Body of pancreas (tissue), 4 donors: ENCODE measurements at regions not wholly inside any gene's neighbourhood (a gene's known extent, or its start where the extent isn't known, plus 50 kb on each side); places are given as distances from the start of the nearest gene placed in this dataset.

Source experiments
- ATAC-seq: fragments of 150-250 bp; one replicate; pipeline ENCODE4 v1.9.1; 2016
- DNase-seq, 4 donors: peaks; one replicate each; pipeline ENCODE4 v3.0.0-alpha.2; 2019
- H3K27ac ChIP-seq, 4 donors: fragments of 200-600 bp; sonication (generic); 1 replicate in 3 of 4; 2 replicates in 1 of 4; pipeline versions ENCODE4 v1.5.1 to v1.6.1; 2016 to 2019; ENCODE audit warnings: mild to moderate bottlenecking in 1 of 4, mixed read lengths in 1 of 4, moderate library complexity in 1 of 4
- H3K27me3 ChIP-seq, 2 donors: fragments of 200-600 bp; sonication (generic); one replicate each; pipeline ENCODE4 v1.6.0; 2016; ENCODE audit warnings: mild to moderate bottlenecking in 1 of 2
- H3K36me3 ChIP-seq, 2 donors: fragments of 200-600 bp; sonication (generic); replicated peaks in 1 of 2; 2 replicates each; pipeline ENCODE4 v1.5.1; 2016; ENCODE audit warnings: low read depth in 2 of 2; ENCODE audit not compliant: insufficient read depth in 1 of 2
- H3K4me1 ChIP-seq: fragments of 200-600 bp; sonication (generic); one replicate; pipeline ENCODE4 v1.6.0; 2016
- H3K4me3 ChIP-seq, 2 donors: fragments of 200-600 bp; sonication (generic); 1 replicate in 1 of 2; 2 replicates in 1 of 2; pipeline ENCODE4 v1.5.1; 2016 to 2019
- H3K9me3 ChIP-seq, 3 donors: fragments of 200-600 bp; sonication (generic); 1 replicate in 2 of 3; 2 replicates in 1 of 3; pipeline ENCODE4 v1.5.1; 2016
- POLR2A ChIP-seq, 3 donors: fragments of 450-650 bp; IDR thresholded peaks; one replicate each; pipeline ENCODE4 v1.6.1; 2016; ENCODE audit warnings: antibody characterized with exemption in 3 of 3, mild to moderate bottlenecking in 2 of 3
- WGBS, 2 donors: methylation state at CpG; one replicate each; pipeline ENCODE4 v1.1.5; 2017; 5-methylcytosine and 5-hydroxymethylcytosine counted together
- intact Hi-C: fragments of 100-400 bp; cut with DNase I; formaldehyde crosslinking; loops from one replicate; pipeline ENCODE4 v1.15.1; 2023
- TF ChIP-seq, protein P1 (sequence below), 7 experiments: fragments of 450-650 bp in 4 of 7; fragments of 200-600 bp in 3 of 7; sonication (generic) in 3 of 7; IDR thresholded peaks; one replicate each; pipeline ENCODE4 v1.5.1; 2016 to 2019; ENCODE audit warnings: antibody characterized with exemption in 7 of 7

DNA sequence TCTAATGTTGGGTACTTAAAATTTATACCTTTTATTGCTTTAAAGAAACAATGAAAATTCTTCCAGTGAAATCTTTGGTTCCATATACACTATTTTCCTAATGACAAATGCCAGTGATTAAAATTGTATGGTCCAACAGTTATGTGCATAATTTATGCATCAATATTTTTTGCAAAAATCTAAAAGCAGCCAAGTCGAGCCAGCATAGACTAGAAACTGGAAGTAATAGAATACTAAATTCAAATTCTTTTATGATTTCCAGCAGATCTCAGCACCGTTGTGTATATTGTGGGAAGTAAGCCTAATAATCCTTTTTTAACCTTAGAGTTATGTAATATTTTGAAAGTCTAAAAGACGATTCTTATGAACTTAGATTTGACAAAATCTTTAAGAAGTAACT is 652.0 kb upstream of the GOLIM4 start:
- Histone ChIP-seq H3K27me3 (no peaks in the 10 kb centered on the region), H3K4me1 (no peaks in the 10 kb centered on the region), H3K27ac (no peak overlapping the region), H3K36me3 (no peaks in the 10 kb centered on the region), H3K4me3 (no peak overlapping the region), H3K9me3 (no peaks in the 10 kb centered on the region)
- DNase-seq (no peak), ATAC-seq (no peak)
- intact Hi-C loops = no loop called here
- 60% methylated on average over 3 of the region's 3 CpGs for WGBS, 2 donors
- TF ChIP-seq POLR2A (IDR thresholded peaks at IDR 0.05) = no peak
- TF ChIP-seq, protein P1, sequence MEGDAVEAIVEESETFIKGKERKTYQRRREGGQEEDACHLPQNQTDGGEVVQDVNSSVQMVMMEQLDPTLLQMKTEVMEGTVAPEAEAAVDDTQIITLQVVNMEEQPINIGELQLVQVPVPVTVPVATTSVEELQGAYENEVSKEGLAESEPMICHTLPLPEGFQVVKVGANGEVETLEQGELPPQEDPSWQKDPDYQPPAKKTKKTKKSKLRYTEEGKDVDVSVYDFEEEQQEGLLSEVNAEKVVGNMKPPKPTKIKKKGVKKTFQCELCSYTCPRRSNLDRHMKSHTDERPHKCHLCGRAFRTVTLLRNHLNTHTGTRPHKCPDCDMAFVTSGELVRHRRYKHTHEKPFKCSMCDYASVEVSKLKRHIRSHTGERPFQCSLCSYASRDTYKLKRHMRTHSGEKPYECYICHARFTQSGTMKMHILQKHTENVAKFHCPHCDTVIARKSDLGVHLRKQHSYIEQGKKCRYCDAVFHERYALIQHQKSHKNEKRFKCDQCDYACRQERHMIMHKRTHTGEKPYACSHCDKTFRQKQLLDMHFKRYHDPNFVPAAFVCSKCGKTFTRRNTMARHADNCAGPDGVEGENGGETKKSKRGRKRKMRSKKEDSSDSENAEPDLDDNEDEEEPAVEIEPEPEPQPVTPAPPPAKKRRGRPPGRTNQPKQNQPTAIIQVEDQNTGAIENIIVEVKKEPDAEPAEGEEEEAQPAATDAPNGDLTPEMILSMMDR (IDR thresholded peaks at IDR 0.05) = no peak

DNA sequence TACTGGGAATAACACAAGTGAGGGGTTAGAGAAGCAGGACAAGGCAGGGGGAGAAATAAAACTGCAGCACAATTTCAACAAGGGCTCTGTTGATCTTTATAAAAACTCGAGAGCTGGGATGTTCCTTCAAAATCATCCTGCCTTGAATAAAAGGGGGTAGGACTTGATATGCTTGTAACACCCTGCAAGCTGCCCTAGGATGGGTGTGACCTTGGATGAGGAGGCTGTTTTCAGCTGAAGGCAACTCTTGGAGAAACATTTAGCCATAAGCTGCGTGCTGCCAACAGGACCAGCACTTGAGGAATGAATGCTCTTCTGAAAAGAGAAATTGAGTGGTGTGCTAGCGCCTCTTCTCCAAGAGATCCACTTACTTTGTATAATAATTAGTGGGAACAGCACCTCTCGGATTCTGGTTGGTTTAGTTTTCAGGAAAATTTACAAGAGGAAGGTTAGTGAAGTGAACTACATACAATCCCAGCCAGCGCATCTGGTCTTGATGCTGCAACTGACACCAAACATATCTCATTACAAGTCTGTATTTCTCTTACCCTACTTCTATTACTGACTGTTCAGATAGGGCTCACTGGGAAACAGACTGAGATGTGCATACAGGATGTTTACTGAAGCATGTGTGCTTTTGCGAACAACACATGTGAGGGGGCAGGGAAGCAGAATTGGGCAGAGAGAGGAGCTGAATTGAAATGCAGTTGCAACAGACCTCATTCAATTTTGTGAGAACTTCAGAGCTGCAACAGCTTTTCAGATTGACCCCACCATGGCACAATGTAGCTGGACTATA is 643.0 kb upstream of the GOLIM4 start:
- 82 to 89% methylated on average over 6 of the region's 6 CpGs for WGBS, 2 donors
- intact Hi-C loops = no loop called here
- no peak overlapping the region for H3K27ac ChIP-seq
- DNase-seq = no peak
- H3K36me3 ChIP-seq = no peaks in the 10 kb centered on the region
- no peaks in the 10 kb centered on the region for H3K27me3 ChIP-seq
- TF ChIP-seq, protein P1 (IDR thresholded peaks at IDR 0.05) = no peak
- TF ChIP-seq POLR2A (IDR thresholded peaks at IDR 0.05) = no peak
- no peak overlapping the region for H3K4me3 ChIP-seq
- no peaks in the 10 kb centered on the region for H3K9me3 ChIP-seq
- H3K4me1 ChIP-seq = peaks cover 9% of the 10 kb centered on the region
- no peak for ATAC-seq

DNA sequence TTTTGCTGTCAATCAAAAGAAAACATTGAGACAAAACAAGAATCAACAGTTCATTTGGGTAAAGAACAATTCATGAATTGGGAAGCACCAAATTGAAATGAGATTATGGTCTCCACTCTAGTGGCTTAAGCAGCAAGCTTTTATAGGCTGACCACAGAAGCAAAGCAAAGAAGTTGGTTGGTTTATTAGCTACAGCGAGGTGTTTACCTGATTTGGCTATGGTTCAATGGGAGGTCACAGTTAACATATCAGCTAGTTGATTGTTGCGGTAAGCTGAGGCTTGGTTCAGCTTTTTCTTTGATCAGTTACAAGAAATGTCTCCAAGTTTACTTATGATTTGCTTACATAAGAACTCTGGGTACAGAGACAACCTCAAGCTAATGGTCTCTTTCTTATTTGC is 640.5 kb upstream of the GOLIM4 start:
- H3K4me3 ChIP-seq = no peak overlapping the region
- ATAC-seq = no peak
- WGBS, 2 donors = 8 to 27% methylated on average over 2 of the region's 2 CpGs
- TF ChIP-seq POLR2A (IDR thresholded peaks at IDR 0.05) = no peak
- TF ChIP-seq, protein P1 (IDR thresholded peaks at IDR 0.05) = no peak
- DNase-seq = no peak
- peaks cover 9% of the 10 kb centered on the region for H3K4me1 ChIP-seq
- H3K36me3 ChIP-seq = no peaks in the 10 kb centered on the region
- H3K27ac ChIP-seq = no peak overlapping the region
- no peaks in the 10 kb centered on the region for H3K9me3 ChIP-seq
- no peaks in the 10 kb centered on the region for H3K27me3 ChIP-seq
- intact Hi-C loops = no loop called here

DNA sequence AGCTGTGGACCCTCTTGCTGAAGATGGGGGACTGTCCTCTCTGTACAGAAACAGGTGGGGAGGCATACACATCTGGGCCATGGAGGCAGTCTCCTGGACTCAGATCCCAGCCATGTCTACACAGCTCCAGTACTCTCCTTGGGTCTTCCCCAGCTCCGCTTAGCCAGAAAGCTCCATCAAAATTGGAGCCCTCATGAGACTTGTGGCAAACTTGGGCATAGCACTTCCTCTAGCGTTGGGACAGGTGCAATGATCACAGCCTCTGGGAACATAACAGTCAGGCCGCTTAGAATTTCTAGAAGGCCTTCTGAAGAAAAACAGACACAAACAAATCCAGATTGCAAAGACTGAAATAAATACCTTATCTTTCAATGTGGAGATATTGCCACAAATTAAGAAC is 634.3 kb upstream of the GOLIM4 start:
- no peak for TF ChIP-seq POLR2A (IDR thresholded peaks at IDR 0.05)
- TF ChIP-seq, protein P1 (IDR thresholded peaks at IDR 0.05) = no peak
- H3K27me3 ChIP-seq = no peaks in the 10 kb centered on the region
- no peak overlapping the region for H3K4me3 ChIP-seq
- intact Hi-C loops = no loop called here
- no peaks in the 10 kb centered on the region for H3K9me3 ChIP-seq
- H3K27ac ChIP-seq = no peak overlapping the region
- WGBS, 2 donors = 68 to 69% methylated on average over 3 of the region's 3 CpGs
- H3K4me1 ChIP-seq = no peaks in the 10 kb centered on the region
- DNase-seq (no peak), ATAC-seq (no peak)
- H3K36me3 ChIP-seq = no peaks in the 10 kb centered on the region

DNA sequence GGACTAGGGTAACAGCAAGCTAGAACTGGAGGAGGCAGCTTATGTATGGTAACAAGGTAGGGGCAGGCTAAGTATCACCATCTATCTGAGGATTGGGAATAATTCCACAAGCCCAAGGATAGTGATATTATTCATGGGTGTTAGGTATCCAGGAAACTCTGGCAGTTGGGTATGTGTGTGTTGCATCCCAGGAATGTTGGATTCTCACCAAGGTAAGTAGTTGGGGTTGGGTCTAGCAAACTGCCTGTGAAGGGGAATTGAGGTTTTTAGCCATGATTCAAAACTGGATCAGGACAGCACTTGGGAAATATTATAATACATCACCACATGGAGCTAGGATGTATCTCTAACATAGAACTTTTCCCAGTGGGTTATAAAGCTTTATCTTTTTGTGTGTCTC is 626.4 kb upstream of the GOLIM4 start:
- DNase-seq (no peak), ATAC-seq (no peak)
- Histone ChIP-seq H3K36me3 (no peaks in the 10 kb centered on the region), H3K4me3 (no peak overlapping the region), H3K9me3 (no peaks in the 10 kb centered on the region), H3K27ac (no peak overlapping the region), H3K27me3 (no peaks in the 10 kb centered on the region), H3K4me1 (no peaks in the 10 kb centered on the region)
- no peak for TF ChIP-seq POLR2A (IDR thresholded peaks at IDR 0.05)
- TF ChIP-seq, protein P1 (IDR thresholded peaks at IDR 0.05) = no peak
- intact Hi-C loops = no loop called here
